ENCODE measurements at regions not wholly inside any gene's neighbourhood (a gene's known extent, or its start where the extent isn't known, plus 50 kb on each side); places are given as distances from the start of the nearest gene placed in this dataset.
A peak's percentile ranks its signal among the peaks of the same experiment; 100 is the strongest.

- ChIA-PET POLR2A (interaction anchor here (0.6 to 4.7 kb wide), 11 partner anchors 9 to 126 kb away, joined by 3 to 91 read pairs (median 5); partner anchors contain the start of gene IER5), CTCF (interaction anchor here (0.6 to 7.6 kb wide), 55 partner anchors 9 to 637 kb away, joined by 3 to 229 read pairs (median 5); partner anchors contain the start of genes MR1 and STX6)
- Mint-ChIP-seq H3K36me3 (no peaks in the 10 kb centered on the region), H3K27me3 (peaks cover 3% of the 10 kb centered on the region), H3K4me3 (peak overlapping the region; percentile 24), H3K9me3 (no peaks in the 10 kb centered on the region), H3K27ac (peak overlapping the region; percentile 67), H3K4me1 (ENCODE audit: low read depth) (peaks cover 46% of the 10 kb centered on the region)
- DNase-seq, result peak; percentile 93
- intact Hi-C loops (cut with micrococcal nuclease), result loop anchor here (1.0 to 10.0 kb wide), 7 partner anchors 24 to 508 kb away; partner anchors contain the start of gene XPR1
These were observed 53.8 kb downstream of the IER5 start for GRCh38 chr1:181142096-181142958.

- Mint-ChIP-seq H3K27me3 (peaks cover 3% of the 10 kb centered on the region), H3K4me1 (ENCODE audit: low read depth) (peaks cover 52% of the 10 kb centered on the region), H3K27ac (no peak overlapping the region), H3K36me3 (no peaks in the 10 kb centered on the region), H3K4me3 (no peak overlapping the region), H3K9me3 (no peaks in the 10 kb centered on the region)
- intact Hi-C loops (cut with micrococcal nuclease), result loop anchor here (10.0 kb wide), 1 partner anchor 508 kb away; the partner anchor contains the start of gene XPR1
- CTCF ChIA-PET, result interaction anchor here (0.6 to 7.6 kb wide), 36 partner anchors 8 to 638 kb away, joined by 3 to 229 read pairs (median 6); partner anchors contain the start of genes MR1 and STX6
- POLR2A ChIA-PET, result interaction anchor here (0.6 to 4.7 kb wide), 4 partner anchors 53 to 127 kb away, joined by 3 to 91 read pairs (median 8); partner anchors contain the start of gene IER5
- no peak for DNase-seq
These were observed 54.8 kb downstream of the IER5 start for GRCh38 chr1:181143102-181143859.

GRCh38 chr1:181144238-181144637 is 55.7 kb downstream of the IER5 start:
- Mint-ChIP-seq H3K27ac (no peak overlapping the region), H3K4me3 (no peak overlapping the region), H3K4me1 (ENCODE audit: low read depth) (peaks cover 53% of the 10 kb centered on the region)

GRCh38 chr1:181148636-181149035 is 60.1 kb downstream of the IER5 start:
- H3K4me1 Mint-ChIP-seq (ENCODE audit: low read depth), result peaks cover 44% of the 10 kb centered on the region
- intact Hi-C loops (cut with micrococcal nuclease), result loop anchor here (1.0 to 10.0 kb wide), 4 partner anchors 7 to 646 kb away; partner anchors contain the start of genes ACBD6 and XPR1
- H3K9me3 Mint-ChIP-seq, result no peaks in the 10 kb centered on the region
- ChIA-PET POLR2A (interaction anchor here (1.1 to 1.6 kb wide), 2 partner anchors 58 to 127 kb away, joined by 4 read pairs; no protein-coding TSS in a partner anchor), CTCF (interaction anchor here (0.6 to 2.2 kb wide), 8 partner anchors 17 to 632 kb away, joined by 3 to 7 read pairs (median 4); no protein-coding TSS in a partner anchor)
- no peak for DNase-seq
- no peak overlapping the region for H3K4me3 Mint-ChIP-seq
- H3K36me3 Mint-ChIP-seq, result no peaks in the 10 kb centered on the region
- peaks cover 3% of the 10 kb centered on the region for H3K27me3 Mint-ChIP-seq
- H3K27ac Mint-ChIP-seq, result no peak overlapping the region

More at GRCh38 chr1:181144238-181144637, 55.7 kb downstream of the IER5 start:
- H3K36me3 Mint-ChIP-seq, result no peaks in the 10 kb centered on the region
- ChIA-PET POLR2A (no interaction called here), CTCF (interaction anchor here (1.6 to 7.6 kb wide), 12 partner anchors 15 to 639 kb away, joined by 3 to 229 read pairs (median 26); partner anchors contain the start of gene MR1)
- DNase-seq, result no peak
- peaks cover 3% of the 10 kb centered on the region for H3K27me3 Mint-ChIP-seq
- H3K9me3 Mint-ChIP-seq, result no peaks in the 10 kb centered on the region
- intact Hi-C loops (cut with micrococcal nuclease), result loop anchor here (10.0 kb wide), 1 partner anchor 509 kb away; the partner anchor contains the start of gene XPR1

- peak overlapping the region; percentile 78 for H3K27ac Mint-ChIP-seq
- H3K36me3 Mint-ChIP-seq, result no peaks in the 10 kb centered on the region
- peak overlapping the region; percentile 15 for H3K4me3 Mint-ChIP-seq
- H3K9me3 Mint-ChIP-seq, result no peaks in the 10 kb centered on the region
- ChIA-PET CTCF (interaction anchor here (0.6 to 5.3 kb wide), 9 partner anchors 8 to 633 kb away, joined by 3 to 34 read pairs (median 6); no protein-coding TSS in a partner anchor), POLR2A (interaction anchor here (0.8 to 1.6 kb wide), 4 partner anchors 59 to 649 kb away, joined by 3 to 4 read pairs (median 4); no protein-coding TSS in a partner anchor)
- DNase-seq, result peak; percentile 88
- H3K4me1 Mint-ChIP-seq (ENCODE audit: low read depth), result peaks cover 41% of the 10 kb centered on the region
- H3K27me3 Mint-ChIP-seq, result no peaks in the 10 kb centered on the region
- intact Hi-C loops (cut with micrococcal nuclease), result loop anchor here (1.0 to 10.0 kb wide), 4 partner anchors 8 to 647 kb away; partner anchors contain the start of genes ACBD6 and XPR1
These were observed 61.0 kb downstream of the IER5 start for GRCh38 chr1:181149326-181150125.

GRCh38 chr1:181150273-181150672 is 61.8 kb downstream of the IER5 start:
- ChIA-PET CTCF (interaction anchor here (0.8 to 5.3 kb wide), 7 partner anchors 9 to 268 kb away, joined by 3 to 34 read pairs (median 6); partner anchors contain the start of gene MR1), POLR2A (interaction anchor here (0.8 to 1.6 kb wide), 3 partner anchors 60 to 649 kb away, joined by 3 to 4 read pairs (median 4); no protein-coding TSS in a partner anchor)
- H3K36me3 Mint-ChIP-seq, result no peaks in the 10 kb centered on the region
- no peak for DNase-seq
- no peaks in the 10 kb centered on the region for H3K27me3 Mint-ChIP-seq
- H3K4me3 Mint-ChIP-seq, result no peak overlapping the region
- intact Hi-C loops (cut with micrococcal nuclease), result no loop called here
- H3K4me1 Mint-ChIP-seq (ENCODE audit: low read depth), result peaks cover 42% of the 10 kb centered on the region
- no peaks in the 10 kb centered on the region for H3K9me3 Mint-ChIP-seq
- H3K27ac Mint-ChIP-seq, result no peak overlapping the region

GRCh38 chr1:181150842-181151241 is 62.3 kb downstream of the IER5 start:
- Mint-ChIP-seq H3K4me3 (no peak overlapping the region), H3K27me3 (no peaks in the 10 kb centered on the region), H3K36me3 (no peaks in the 10 kb centered on the region), H3K4me1 (ENCODE audit: low read depth) (peaks cover 43% of the 10 kb centered on the region), H3K27ac (no peak overlapping the region), H3K9me3 (no peaks in the 10 kb centered on the region)
- DNase-seq, result no peak
- POLR2A ChIA-PET, result no interaction called here
- intact Hi-C loops (cut with micrococcal nuclease), result no loop called here
- CTCF ChIA-PET, result interaction anchor here (1.0 to 5.3 kb wide), 4 partner anchors 9 to 117 kb away, joined by 4 to 34 read pairs (median 7); partner anchors contain the start of gene MR1

- no peaks in the 10 kb centered on the region for H3K27me3 Mint-ChIP-seq
- no peak overlapping the region for H3K4me3 Mint-ChIP-seq
- POLR2A ChIA-PET, result interaction anchor here (1.0 kb wide), 1 partner anchor 10 kb away, joined by 4 read pairs; no protein-coding TSS in a partner anchor
- no peaks in the 10 kb centered on the region for H3K36me3 Mint-ChIP-seq
- CTCF ChIA-PET, result interaction anchor here (1.0 to 5.3 kb wide), 3 partner anchors 10 to 118 kb away, joined by 4 to 34 read pairs (median 6); partner anchors contain the start of gene MR1
- H3K9me3 Mint-ChIP-seq, result no peaks in the 10 kb centered on the region
- H3K27ac Mint-ChIP-seq, result no peak overlapping the region
- intact Hi-C loops (cut with micrococcal nuclease), result no loop called here
- DNase-seq, result peak; percentile 46
- peaks cover 43% of the 10 kb centered on the region for H3K4me1 Mint-ChIP-seq (ENCODE audit: low read depth)
These were observed 63.2 kb downstream of the IER5 start for GRCh38 chr1:181151378-181152326.

GRCh38 chr1:181152892-181153633 is 64.6 kb downstream of the IER5 start:
- Mint-ChIP-seq H3K36me3 (no peaks in the 10 kb centered on the region), H3K27ac (no peak overlapping the region), H3K9me3 (no peaks in the 10 kb centered on the region), H3K4me3 (no peak overlapping the region), H3K4me1 (ENCODE audit: low read depth) (peaks cover 41% of the 10 kb centered on the region), H3K27me3 (no peaks in the 10 kb centered on the region)
- POLR2A ChIA-PET, result no interaction called here
- DNase-seq, result no peak
- CTCF ChIA-PET, result interaction anchor here (0.6 to 5.3 kb wide), 3 partner anchors 11 to 1058 kb away, joined by 3 to 34 read pairs (median 5); no protein-coding TSS in a partner anchor
- intact Hi-C loops (cut with micrococcal nuclease), result no loop called here
